ENCODE measurements at regions not wholly inside any gene's neighbourhood (a gene's known extent, or its start where the extent isn't known, plus 50 kb on each side); places are given as distances from the start of the nearest gene placed in this dataset.

- dilution Hi-C loops (cut with MboI; ENCODE audit: extremely low pct_ligation_motif_present, low sequenced_read_pairs) (no loop called here), intact Hi-C loops (cut with micrococcal nuclease) (no loop called here)
- DNase-seq (ENCODE audit: low read depth, low spot score) (no peak), FAIRE-seq (no peak)
- no peak overlapping the region for H3K4me2 ChIP-seq (ENCODE audit: insufficient read depth, low read length)
- no peak overlapping the region for H3K9ac ChIP-seq (replicated peaks; ENCODE audit: extremely low read depth, insufficient read depth, low read length)
- TF ChIP-seq POLR2A (IDR thresholded peaks at IDR 0.05; ENCODE audit: low read depth, low read length) (no peak), MAX (IDR thresholded peaks at IDR 0.05; ENCODE audit: insufficient read depth, insufficient read length) (no peak), EZH2 (IDR thresholded peaks at IDR 0.05; ENCODE audit: borderline replicate concordance, low read depth, low read length, severe bottlenecking) (no peak), JUN (IDR thresholded peaks at IDR 0.05; ENCODE audit: borderline replicate concordance, insufficient read depth, insufficient read length, low read depth) (no peak), POLR2AphosphoS5 (IDR thresholded peaks at IDR 0.05; ENCODE audit: insufficient read depth, low read depth, low read length) (no peak), MYC (IDR thresholded peaks at IDR 0.05; ENCODE audit: low read depth, low read length) (no peak), GATA2 (IDR thresholded peaks at IDR 0.05; ENCODE audit: insufficient read depth, insufficient read length, low read depth, low read length) (no peak), CTCF (IDR thresholded peaks at IDR 0.05; ENCODE audit: extremely low read depth in 1 of 2, insufficient read depth in 1 of 2, low read depth in 1 of 2, low read length in 2 of 2) (no peak), FOS (IDR thresholded peaks at IDR 0.05; ENCODE audit: borderline replicate concordance, insufficient read depth, low read length) (no peak)
- no peaks in the 10 kb centered on the region for H3K27me3 ChIP-seq (ENCODE audit: control insufficient read depth in 2 of 2, insufficient read depth in 2 of 2, low read length in 2 of 2)
- H3K27ac ChIP-seq (ENCODE audit: insufficient read depth, low read depth, low read length), result no peak overlapping the region
- H3K4me1 ChIP-seq (ENCODE audit: control insufficient read depth, extremely low read depth, insufficient read depth, low read length), result no peaks in the 10 kb centered on the region
- H2AFZ ChIP-seq (ENCODE audit: low read depth, low read length), result no peak overlapping the region
- no peaks in the 10 kb centered on the region for H3K79me2 ChIP-seq (ENCODE audit: control insufficient read depth, insufficient read depth, low read length)
- ChIA-PET POLR2A (no interaction called here), CTCF (no interaction called here)
- H3K36me3 ChIP-seq (ENCODE audit: control insufficient read depth in 2 of 2, extremely low read depth in 1 of 2, insufficient read depth in 2 of 2, low read length in 2 of 2), result no peaks in the 10 kb centered on the region
- no peak overlapping the region for H3K4me3 ChIP-seq (replicated peaks in 1 of 3; ENCODE audit: insufficient read depth in 1 of 3, low read depth in 1 of 3, low read length in 3 of 3)
- BruUV-seq (replicated peaks), result no TSS peak
- no peaks in the 10 kb centered on the region for H3K9me1 ChIP-seq (replicated peaks; ENCODE audit: control insufficient read depth, extremely low read depth, insufficient read depth, low read length)
- H4K20me1 ChIP-seq (replicated peaks; ENCODE audit: control insufficient read depth, extremely low read depth, insufficient read depth, low read length), result no peaks in the 10 kb centered on the region
- H3K9me3 ChIP-seq (replicated peaks; ENCODE audit: control insufficient read depth, insufficient read depth, low read length), result peaks cover 2% of the 10 kb centered on the region
Observed at GRCh38 chr13:62626771-62627170, 1211.1 kb upstream of the PCDH20 start.

All from endothelial cell of umbilical vein (primary cell).